Myocyte (in vitro differentiated cells): ENCODE measurements at regions not wholly inside any gene's neighbourhood (a gene's known extent, or its start where the extent isn't known, plus 50 kb on each side); places are given as distances from the start of the nearest gene placed in this dataset.
"Not testable (repeated sequence)": the region's sequence is repeated elsewhere in the genome, so short reads cannot be mapped to it uniquely, and the experiment has no call there.

Experiments used
- DNase-seq: peaks from one replicate; pipeline ENCODE4 v3.0.0-alpha.2; 2012; ENCODE audit warnings: low read depth

- no peak for DNase-seq
Measured at GRCh38 chr3:106931904-106932303, 445.3 kb upstream of the CCDC54 start.

DNA sequence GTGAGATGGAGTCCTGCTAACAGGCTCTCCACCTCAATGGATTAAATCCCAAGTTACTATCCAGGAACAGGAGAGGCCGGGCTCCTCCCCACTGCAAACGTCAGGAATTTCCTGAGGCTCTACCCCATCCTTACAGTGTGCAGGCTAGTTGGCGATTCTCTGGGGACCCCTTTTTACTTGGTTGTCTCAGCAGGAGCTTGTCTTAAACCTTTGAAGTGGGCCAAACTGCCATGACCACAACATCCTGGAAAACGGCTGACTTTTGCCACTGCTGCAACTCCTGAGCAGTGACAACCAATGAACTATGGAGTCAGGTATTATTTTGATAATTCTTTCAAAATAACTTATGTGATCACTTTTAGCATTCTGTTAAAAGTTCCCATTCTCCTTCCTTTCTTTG, 440.9 kb upstream of the CCDC54 start:
- DNase-seq, result no peak

DNA sequence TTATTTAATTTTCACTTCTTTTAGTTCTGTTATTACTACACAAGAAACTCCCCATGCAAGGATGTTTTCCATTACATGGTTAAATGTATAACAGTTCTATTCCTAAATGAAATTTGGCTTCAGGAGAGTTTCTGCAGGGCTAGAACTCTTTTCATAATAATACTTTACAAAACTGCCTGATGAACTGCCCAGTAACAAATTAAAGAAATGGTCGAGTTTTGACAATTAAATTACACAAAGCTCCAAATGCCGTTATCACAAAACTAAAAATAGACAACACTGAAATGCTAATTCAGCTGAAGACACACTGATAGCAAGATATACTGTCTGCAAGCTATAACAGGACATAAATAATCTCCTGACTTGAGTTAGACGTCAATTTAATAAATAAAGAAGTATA, 435.2 kb upstream of the CCDC54 start:
- no peak for DNase-seq

GRCh38 chr3:106943071-106943470, 434.2 kb upstream of the CCDC54 start:
- DNase-seq, result no peak

DNA sequence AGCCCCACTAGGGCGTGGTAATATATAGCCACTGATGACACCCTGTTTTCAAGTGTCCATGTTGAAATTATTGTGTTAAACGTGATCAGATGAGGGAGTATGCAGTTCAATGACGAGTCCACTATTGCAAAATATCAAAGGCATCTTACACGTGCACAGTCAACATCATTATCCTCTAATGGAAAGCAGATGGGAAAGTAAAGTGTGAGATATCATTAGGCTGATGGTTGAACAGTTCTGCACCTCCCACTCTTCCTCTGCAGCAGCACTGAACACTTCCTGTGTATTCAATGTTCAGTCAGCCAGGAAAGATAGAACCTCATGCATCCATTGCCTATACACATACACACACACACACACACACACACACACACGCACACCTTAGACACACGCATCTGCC, 431.8 kb upstream of the CCDC54 start:
- DNase-seq, result no peak

DNA sequence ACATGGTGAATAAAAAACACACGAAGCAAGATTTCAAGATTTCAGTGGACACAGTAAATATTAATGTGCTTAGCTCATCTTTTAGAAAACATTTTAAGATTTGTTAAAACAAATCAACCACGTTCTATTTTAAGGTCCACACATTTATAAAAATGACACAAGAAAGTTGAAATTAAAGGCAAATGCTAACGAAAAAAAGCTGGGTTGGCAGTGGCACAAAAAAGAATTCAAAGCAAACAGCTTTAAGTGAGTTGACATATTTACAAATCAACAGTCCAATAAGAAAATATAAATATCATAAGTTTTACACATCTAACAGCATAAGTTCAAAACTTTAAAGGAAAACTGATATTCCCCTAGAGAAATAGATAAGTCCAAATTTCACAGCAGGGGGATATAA, 430.4 kb upstream of the CCDC54 start:
- DNase-seq, result no peak

- DNase-seq, result no peak
Measured at GRCh38 chr3:106957029-106957428, 420.2 kb upstream of the CCDC54 start.

GRCh38 chr3:106962993-106963392, 414.2 kb upstream of the CCDC54 start:
- no peak for DNase-seq

DNA sequence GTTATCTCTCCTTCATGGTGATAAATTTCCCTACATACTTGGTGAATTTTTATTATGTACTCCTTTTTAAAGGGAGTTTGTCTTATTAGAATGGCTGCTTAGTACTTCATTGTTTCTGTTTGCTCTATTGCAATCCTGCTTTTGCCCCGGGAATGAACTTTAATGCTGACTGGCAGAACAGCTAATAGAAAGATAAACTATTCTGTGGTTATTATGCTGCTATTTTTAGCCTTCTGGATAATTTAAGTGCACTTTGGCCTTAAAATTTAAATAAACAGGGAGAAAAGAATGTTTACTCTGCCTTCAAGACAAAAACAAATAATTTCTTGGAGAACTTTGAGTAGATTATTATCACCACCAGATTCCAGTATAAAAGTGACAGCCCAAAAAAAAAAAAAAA, 413.8 kb upstream of the CCDC54 start:
- DNase-seq, result peak; percentile 41

- DNase-seq, result no peak
Measured at GRCh38 chr3:106965307-106965706, 411.9 kb upstream of the CCDC54 start.

- no peak for DNase-seq
Measured at GRCh38 chr3:106969596-106969995, 407.6 kb upstream of the CCDC54 start.

DNA sequence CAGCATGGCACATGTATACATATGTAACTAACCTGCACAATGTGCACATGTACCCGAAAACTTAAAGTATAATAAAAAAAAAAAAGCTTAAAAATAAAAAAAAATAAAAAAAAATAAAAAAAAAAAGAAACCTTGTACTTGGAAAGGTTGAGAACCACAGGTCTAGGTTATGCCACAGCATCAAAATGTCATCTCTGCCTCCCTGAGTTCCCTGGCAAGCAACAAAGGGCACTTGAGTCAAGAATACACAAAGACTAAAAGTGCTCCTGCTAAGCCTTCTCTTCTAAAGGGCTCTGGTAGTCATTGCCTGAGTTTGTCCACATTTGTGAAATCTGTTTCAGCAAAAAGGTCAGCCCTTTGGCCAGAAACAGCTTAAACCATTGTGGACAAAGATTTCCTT, 395.8 kb upstream of the CCDC54 start:
- no peak for DNase-seq

DNA sequence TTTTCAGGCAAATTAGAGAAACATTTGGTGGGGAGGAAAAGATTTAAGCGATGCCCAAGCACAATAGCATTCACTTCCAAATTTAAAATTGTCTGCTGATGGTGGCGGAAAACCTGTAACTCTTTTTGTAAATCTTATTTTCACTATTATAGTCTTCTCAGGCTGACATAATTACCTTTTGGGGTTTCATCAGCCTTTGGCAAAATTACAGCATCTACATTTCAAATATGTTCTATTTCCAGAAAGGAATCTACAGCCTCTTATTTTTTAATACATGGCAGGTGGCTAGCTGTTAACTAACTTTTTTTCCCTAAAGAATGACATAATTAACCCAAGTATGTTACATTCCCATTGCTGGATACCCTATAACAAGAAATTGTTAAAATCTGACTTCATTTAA, 391.5 kb upstream of the CCDC54 start:
- no peak for DNase-seq

- not testable (repeated sequence) for DNase-seq
Measured at GRCh38 chr3:106998841-106999682, 378.2 kb upstream of the CCDC54 start.

- no peak for DNase-seq
Measured at GRCh38 chr3:107001635-107002034, 375.6 kb upstream of the CCDC54 start.

DNA sequence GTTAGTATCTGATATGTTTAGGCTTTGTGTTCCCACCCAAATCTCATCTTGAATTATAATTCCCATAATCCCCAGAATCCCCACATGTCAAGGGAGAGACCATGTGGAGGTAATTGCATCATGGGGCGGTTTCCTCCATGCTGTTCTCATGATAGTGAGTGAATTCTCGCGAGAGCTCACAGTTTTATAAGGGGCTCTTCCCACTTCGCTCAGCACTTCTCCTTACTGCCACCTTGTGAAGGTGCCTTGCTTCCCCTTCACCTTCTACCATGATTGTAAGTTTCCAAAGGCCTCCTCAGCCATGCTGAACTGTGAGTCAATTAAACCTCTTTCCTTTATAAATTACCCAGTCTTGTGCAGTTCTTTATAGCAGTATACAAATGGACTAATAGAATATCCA, 371.9 kb upstream of the CCDC54 start:
- not testable (repeated sequence) for DNase-seq

GRCh38 chr3:107008213-107008612, 369.0 kb upstream of the CCDC54 start:
- DNase-seq, result no peak

GRCh38 chr3:107013641-107014040, 363.6 kb upstream of the CCDC54 start:
- no peak for DNase-seq

GRCh38 chr3:107024551-107025026, 352.6 kb upstream of the CCDC54 start:
- peak; percentile 20 for DNase-seq

- no peak for DNase-seq
Measured at GRCh38 chr3:107025961-107026360, 351.3 kb upstream of the CCDC54 start.

DNA sequence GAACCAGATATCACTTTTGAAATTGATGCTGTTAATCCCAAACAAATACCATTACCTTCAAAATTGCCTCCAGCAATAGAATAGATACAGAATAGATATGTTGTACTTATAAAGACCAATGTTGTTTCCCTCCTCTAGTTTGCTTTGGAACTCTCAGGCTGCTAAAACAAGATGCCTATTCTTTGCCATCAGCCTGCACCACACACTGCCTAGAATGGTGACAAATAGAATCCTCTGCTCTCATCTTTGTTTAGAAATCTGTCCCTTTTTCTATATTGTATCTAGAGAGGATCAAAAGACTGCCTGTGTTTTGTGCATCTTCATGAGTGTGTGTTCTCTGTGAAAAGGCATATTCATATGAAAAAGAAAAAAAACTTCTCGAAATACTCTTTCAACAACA, 349.2 kb upstream of the CCDC54 start:
- DNase-seq, result no peak

- DNase-seq, result no peak
Measured at GRCh38 chr3:107028626-107029025, 348.6 kb upstream of the CCDC54 start.

- DNase-seq, result no peak
Measured at GRCh38 chr3:107032111-107032510, 345.1 kb upstream of the CCDC54 start.
